RPMI8226 (cell line): ENCODE measurements at regions not wholly inside any gene's neighbourhood (a gene's known extent, or its start where the extent isn't known, plus 50 kb on each side); places are given as distances from the start of the nearest gene placed in this dataset.
"Not testable (repeated sequence)": the region's sequence is repeated elsewhere in the genome, so short reads cannot be mapped to it uniquely, and the experiment has no call there.

Experiments
- DNase-seq: peaks from one replicate; pipeline ENCODE4 v3.0.0-alpha.2; 2015

DNA sequence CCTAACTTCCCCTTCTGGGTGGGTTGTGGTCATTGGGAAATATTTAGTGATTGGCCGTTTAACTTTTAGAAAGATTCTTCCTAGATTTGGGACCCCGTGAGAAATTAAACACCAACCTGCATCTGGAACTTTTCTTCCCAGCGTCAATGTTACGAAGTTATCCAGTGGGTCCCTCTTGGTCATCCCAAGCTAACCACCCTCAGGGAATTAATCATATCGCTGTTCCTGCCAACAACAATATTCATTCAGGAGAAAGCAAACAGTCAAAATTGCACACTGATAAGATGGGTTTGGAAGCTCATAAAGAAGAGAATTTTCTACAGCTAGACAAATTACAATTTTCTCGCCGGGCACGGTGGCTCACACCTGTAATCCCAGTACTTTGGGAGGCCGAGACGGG is 121.2 kb upstream of the STX18 start:
- no peak for DNase-seq

DNA sequence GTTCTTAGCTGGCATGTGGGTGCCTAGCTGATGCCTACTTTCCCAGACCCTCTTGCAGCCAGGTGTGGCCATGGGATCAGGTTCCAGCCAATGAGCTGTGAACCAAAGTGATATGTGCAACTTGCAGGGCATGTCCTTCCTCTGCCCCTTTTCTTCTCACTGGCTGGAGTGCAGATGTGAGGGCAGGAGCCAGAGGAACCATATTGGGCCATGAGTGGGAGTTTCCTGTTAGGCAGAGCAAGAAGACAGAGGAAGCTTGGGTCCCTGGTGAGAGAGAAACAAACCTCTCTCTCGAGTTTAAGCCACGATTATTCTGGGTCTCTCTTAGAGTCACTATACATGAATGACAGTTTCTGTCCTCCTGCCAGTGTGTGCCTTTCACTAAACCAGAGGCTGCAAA is 120.4 kb upstream of the STX18 start:
- no peak for DNase-seq

DNA sequence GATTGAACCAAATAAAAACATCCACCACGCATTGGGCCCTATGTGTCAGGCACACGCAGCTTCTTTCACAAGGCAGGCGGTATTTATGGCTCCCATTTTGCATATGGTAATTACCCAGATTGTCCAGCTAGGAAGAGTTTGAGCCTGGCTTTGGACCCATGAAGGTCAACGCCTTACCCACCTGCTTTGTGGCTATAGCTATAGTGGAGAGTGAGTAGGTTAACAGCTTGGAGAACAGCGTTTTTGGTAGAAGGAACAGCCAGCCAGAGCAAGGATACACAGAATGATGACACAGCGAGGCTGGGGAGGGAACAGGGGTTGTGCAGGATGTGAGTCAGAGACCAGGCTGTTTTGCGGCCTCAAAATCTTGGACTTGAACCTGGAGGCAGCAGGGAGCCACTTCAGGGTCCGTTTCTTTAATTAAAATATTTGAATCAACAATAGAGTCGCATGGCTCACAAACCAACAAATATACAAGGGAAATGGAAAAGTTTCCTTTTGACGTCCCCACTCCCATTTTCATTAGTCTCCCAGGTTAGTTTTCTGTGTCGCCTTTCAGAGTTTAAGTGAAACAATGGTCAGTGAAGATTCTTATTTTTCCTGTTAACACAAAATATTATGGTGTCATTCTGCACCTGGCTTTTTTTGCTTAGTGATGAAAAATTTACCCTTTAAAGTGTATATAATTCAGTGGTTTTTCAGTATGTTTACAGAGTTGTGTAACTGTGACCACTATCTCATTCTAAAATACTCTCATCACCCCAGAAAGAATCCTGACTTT is 118.2 kb upstream of the STX18 start:
- DNase-seq: no peak

DNA sequence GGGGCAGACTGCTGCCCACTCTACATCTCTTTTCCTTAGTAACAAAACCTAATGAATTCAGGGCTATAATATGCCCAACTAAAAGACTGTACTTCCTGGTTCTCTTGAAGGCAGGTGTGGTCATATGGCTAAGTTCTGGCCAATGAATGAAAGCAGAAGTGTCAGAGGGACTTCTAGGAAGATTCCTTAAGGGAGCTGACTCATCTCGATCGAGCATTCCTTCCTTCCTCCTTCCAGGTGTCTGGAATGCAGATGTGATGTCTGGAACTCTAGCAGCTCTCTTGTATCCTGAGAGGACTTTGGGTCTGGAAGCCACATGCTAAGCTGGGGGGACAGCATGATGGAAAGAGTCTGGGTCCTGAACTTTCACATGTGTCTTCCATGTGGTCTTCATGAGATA is 116.2 kb upstream of the STX18 start:
- DNase-seq: no peak

DNA sequence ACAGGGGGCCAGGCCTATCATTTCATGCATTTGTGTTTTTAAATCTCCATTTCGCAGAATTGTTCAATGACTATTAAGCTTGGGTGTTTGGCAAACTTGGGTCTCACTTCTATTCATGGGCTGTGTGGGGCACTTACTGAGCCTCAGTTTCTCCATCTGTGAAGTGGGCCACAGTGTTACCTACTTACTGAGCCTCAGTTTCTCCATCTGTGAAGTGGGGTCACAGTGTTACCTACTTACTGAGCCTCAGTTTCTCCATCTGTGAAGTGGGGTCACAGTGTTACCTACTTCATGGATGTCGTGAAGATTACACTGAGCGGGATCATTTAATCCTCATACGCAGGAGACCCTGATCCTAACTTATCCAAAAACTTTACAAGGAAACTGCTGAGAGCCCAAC is 115.1 kb upstream of the STX18 start:
- DNase-seq: no peak

DNA sequence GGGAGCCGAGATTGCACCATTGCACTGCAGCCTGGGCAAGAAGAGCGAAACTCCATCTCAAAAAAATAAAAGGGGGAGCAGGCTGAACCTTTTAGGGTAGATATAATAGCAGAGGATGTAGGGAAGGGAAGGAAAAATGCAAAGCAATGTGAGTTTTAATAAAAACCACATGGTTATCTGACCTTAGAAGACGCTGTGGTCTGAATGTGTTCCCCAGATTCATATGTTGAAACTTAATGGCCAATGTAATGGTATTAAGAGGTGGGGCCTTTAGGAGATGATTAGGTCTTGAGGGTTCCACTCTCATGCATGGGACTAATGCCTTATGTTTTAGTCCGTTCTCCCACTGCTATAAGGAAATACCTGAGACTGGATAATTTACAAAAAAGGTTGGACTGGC is 114.1 kb upstream of the STX18 start:
- DNase-seq: no peak

DNA sequence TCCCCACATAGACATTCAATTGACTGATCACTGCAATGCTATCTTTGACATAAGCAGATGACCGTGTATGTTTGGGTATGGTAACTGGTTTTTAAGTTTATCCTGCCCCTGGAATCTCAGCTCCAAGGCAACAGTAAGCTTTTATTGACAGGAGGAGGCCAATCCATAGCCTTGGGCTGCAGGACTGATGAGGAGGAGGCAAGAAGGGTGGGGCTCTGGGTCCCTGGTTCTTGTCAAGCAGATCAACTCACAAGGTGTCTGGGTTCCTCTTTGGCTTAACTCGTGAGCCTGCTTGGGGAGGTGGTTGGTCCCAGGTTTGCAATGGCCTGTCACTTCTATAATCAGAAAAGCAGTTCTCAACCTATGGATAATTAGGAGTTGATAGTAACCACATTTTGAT is 113.2 kb upstream of the STX18 start:
- DNase-seq: no peak

DNA sequence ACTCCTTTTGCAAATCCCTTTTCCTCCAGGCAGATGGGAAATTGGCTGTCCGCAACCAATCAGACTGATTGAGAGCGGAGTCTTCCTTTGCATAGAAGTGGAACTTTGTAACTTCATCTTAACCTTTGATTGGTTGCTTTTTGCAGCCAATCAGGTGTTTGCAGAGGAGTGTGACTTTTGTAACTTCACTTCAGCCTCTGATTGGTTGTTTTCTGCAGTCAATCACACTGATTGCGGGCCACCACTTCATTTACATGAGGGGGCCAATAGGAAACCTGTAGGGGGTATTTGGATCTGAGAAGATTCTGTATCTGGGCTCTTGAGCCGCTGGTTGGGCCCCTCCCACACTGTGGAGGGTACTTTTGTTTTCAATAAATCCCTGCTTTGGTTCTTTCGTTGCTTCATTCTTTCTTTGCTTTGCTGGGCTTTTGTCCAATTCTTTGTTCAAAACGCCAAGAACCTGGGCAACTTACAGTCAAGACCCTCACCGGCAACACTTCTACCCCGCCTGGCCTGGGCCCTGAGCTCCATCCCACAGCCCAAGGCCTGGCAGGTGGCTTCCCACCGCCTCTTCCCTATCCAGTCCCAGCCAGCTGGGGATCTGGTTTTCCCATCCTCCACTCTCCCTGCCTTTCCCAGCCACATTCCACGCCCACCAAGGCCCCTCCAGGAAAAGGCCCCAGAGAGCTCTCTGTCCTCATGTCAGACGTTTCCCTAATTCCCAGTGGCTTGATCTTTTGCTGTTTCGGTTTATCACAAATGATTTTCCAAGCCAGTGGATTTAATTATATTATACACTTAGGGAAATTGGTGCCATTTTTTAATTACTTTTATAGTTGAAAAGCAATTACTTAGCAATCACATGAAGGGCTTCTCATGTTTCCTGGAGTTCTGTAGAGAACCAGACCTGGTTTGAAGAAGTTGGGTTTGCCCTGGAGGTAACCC is 110.2 kb upstream of the STX18 start:
- DNase-seq: no peak

DNA sequence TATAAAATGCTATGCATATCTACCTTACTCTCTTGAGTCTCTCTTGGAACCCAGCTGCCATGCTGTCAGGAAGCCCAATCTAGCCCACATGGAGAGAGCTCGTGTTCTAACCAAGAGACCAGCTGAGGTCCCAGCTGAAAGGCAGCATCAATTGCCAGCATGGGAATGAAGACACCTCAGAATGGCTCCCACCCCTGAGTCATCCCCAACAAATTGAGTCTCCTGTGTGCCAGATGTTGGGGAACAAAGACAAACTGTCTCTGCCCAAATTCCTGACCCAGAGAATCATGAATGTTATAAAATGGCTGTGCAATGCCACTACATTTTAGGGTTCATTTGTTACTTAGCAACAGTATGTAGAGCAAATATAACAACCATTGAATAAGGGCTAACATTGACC is 105.2 kb upstream of the STX18 start:
- no peak for DNase-seq

DNA sequence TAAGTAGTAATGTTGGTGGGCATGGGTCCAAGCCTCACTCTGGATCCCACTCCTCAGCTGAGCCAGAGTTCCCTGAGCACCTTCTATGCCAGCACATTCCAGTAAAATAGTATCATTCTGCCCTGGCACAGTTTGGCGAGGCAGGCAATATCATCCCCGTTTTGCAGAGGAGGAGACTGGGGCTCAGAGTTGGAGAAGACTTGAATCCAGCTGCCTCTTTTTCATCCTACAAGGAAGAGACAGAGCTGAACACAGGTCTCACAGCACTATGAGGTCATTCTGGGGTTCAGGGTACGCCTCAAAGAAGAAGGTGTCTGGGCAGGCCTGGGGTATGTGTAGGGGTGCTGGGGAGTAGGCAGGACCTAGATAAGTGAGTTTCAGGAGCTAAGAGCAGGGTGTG is 103.9 kb upstream of the STX18 start:
- no peak for DNase-seq

DNA sequence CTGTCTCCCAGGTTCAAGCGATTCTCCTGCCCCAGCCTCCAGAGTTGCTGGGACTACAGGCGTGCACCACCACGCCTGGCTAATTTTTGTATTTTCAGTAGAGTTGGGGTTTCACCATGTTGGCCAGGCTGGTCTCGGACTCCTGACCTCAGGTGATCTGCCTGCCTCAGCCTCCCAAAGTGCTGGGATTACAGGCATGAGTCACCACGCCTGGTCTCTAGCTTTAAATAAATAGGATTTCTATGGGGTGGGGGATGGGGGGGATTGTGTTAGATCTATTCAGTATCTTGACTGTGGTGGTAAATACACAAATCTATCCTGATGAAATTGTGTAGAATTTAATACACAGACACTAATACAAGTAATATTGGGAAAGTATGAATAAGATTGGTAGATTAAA is 102.4 kb upstream of the STX18 start:
- DNase-seq: not testable (repeated sequence)

DNA sequence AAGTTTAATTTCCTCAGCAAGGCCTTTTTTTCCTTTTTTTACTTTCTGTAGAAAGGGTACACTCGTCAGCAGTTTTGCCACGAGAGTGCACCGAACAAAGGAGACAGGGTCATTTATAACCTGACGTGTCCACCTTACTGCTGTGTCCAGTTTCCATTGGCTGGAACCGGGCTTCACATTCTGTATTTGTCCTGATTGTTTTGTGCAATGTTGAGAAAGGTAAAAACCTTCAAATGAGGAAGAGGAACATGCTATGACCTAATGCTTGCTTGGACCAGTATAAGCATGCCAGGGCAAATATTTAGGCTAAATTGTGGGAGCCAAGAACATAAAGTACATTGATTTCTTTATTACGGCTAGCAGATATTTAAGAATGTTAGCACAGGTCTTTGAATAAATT is 101.9 kb upstream of the STX18 start:
- DNase-seq: not testable (repeated sequence)

DNA sequence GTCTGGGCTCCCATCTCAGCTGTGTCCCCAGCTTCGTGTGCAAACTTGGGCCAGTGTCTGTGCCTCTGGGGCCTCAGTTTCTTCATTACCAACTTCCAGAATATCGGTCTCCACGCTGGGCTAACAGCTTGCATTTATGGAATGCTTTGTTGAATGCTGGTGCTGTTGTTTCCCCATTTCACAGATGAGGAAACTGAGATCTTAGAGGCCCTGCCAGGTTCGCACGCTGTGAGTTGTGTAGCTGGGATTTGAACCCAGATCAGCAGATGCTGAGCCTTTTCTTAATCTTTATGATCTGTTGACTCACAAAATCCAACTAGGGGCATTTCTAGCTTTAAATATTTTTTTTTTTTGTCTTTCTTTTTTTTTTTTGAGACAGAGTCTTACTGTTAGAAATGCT is 101.5 kb upstream of the STX18 start:
- no peak for DNase-seq

DNA sequence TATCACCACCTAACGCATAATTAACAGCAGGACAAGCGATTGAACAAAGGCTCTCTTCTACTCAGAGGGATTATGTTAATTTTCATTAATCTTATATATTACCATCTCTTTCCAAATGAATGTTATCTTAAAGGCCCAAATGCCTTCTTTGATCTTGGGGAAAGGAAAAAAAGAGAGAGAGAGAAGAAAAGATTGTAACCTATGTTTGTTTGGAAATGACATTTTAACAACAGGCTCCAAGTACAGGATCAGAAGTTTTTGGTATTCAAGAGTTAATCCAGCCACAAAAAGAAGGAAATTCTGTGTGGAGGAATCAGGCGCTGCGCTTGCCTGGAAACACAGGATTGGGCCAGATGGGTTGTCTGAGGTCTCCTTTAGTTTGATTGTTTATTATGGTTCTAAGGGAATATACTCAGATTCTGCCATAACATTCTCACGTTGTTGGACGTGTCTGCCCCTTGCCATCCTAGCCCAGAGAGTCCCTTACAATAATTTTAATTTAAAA is 100.7 kb upstream of the STX18 start:
- no peak for DNase-seq

DNA sequence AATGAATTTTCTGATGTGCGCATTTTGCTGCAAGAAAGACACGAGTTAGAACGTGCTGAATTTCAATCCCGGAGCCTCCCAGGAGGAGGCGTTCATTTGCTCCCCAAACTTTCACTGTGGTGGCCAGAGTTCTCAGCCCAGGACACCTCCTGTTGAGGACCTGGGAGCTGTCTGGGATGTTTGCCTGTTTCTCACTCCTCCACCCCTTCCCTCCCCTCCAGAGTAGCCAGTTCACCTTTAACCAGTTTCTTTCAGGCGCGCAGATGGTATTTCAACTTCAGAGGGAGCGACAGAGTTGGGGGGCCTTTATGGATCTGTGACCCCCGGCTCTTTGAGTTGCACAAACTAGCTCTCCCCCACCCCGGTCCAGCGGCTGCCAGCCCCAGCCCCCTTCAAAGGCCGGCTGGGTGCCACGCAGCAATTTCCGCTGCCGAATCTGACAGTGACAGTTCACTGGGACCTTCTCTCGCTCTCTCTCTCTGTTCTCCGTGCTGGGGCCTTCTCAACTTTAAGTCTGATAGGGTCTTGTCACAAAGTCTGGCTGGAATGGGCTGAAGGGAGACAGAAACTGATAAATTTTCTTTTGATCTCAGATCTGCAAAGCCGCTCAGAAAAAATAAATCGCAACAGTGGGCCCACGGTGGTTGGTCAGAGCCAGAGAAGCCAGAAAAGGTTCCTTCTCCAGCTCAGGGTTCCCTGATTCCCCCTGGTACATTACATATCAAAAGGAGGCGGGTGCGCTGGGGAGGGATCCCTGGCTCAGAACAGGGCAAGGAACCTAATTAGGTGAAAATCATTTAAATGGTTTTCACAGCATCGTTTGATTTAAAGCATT is 100.0 kb upstream of the STX18 start:
- no peak for DNase-seq

DNA sequence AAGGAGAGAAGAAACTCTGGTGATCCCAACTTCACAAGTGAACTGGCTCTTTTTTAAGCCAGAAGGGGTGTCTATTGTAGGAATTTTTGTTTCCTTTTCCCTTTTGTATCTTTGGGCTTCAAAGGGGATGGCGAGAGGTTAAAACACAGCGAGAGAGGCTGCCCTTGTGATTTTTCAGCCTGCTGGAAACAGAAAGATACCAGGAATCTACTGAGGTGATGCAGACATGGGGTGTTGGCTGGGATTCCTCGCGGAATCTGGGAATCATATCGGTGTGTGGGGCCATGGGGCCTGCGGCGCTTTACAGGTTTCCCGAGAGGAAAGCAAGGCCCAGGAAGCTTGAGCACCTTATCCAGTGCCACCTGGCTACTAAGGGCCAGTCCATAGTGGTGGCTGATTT is 99.4 kb upstream of the STX18 start:
- DNase-seq: no peak

DNA sequence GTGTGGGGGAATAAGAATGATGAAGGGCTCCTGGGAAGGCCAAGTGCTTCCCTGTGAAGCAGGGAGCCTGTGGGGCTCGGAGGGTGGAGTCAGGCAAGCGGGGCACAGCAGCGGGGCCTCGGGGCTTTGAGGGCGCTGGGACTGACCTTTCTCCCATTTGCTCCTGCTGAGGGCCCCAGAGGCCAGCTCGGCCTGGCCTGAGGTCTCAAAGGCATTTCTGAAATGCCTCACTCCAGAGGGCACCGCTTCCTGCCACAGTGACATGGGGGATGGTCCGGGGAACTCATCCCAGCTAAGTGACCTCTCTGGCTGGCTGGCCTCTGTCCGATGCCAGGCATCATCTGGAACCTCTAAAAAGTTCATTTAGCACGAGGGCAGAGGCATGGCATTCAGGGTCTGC is 98.8 kb upstream of the STX18 start:
- no peak for DNase-seq

DNA sequence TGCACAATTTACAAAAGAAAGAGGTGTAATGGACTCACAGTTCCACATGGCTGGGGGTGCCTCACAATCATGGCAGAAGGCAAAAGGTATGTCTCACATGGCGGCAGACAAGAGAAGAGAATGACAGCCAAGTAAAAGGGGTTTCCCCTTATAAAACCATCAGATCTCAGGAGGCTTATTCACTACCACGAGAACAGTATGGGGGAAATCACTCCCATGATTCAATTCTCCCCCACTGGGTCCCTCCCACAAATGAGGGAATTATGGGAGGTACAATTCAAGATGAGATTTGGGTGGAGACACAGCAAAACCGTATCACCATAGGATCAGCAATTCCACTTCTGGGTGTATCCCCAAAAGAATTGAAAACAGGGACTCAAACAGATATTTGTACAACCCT is 97.5 kb upstream of the STX18 start:
- DNase-seq: no peak

DNA sequence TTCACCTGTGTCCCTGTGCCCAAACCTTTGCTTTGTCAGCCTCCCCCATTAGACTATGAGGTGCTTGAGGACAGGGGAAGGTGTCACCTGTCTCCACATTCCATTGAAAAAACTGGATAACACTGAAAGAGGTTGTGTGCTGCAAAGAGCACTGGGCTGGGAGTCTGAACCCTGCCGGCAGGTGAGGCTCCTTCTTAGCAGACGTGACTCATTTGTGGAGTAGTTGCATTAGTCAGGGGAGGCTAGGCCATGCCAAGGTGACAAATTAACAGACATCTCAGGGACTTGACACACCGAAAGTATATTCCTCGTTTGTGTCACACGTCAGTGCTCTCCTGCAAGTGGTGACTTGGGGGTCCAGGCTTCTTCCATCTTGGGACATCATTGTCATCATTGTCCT is 95.9 kb upstream of the STX18 start:
- no peak for DNase-seq

DNA sequence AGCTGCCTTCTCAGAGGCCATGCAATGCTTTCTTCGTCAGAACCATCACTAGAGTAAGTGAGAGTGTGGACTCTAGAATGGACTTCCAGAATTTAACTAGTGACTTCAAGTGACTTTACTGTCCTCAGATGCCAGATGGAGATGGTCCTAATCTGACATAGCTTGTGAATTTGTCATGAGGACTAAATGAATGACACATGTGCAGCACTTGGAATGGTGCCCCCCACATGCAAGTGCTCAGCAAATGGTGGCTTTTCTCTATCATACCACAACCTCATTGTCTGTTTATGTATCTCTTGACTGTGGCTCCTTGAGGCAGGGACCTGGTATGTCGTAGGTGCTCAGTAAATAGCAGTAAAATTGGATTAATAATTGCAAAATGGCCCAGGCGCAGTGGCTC is 91.6 kb upstream of the STX18 start:
- no peak for DNase-seq

DNA sequence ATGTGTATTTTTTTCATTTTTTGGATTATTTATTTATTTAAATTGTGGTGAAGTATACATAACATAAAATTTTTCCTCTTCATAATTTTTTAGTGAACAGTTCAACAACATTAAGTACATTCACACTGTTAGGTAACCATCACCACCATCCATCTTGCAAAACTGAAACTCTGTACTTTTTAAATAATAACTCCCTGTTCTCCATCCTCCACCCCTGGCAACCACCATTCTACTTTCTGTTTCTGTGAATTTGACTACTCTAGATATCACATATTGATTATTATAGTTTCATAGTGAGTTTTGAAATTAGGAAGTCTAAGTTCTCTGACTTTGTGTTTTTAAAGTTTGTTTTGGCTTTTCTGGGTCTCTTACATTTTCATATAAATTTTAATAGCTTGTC is 89.3 kb upstream of the STX18 start:
- DNase-seq: no peak

DNA sequence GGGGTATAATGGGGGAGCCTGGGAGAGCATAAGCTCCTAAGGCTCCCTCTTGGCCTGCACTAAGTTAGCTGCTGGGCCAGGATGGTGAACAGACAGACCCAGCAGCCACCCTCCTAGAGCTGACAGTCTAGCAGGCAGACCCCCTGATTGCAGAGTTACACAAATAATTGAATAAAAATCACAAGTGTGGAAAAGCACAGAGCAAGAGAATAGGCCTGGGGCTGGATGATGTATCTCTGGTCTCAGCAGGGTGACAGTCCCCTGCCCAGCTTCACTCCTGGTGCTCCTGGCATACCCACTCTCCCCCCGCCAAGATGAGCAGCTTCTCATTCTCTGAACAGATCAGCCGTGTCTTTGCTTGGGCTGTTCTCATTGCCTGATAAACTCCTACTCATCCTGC is 86.1 kb upstream of the STX18 start:
- DNase-seq: no peak

DNA sequence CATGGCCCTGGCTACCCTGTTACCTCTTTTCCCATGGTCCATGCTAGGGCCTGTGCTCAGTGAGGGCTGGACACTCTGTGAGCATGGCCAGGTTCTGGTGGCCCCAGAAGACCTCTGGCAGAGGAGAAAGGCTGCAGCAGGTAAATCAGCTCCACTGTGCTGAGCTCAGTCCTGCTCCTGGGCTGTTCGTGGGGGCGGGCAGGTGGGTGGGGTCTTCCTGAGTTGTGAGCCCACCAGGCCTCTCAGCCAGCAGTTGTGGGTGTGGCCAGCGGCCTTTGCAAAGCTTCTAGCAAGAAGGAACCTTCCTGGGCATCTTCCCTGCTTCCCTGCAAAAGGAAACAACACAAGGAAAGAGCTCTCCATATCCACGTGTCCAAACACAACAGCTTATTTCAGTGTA is 85.3 kb upstream of the STX18 start:
- no peak for DNase-seq
